Hepatocyte (in vitro differentiated cells): ENCODE measurements at regions not wholly inside any gene's neighbourhood (a gene's known extent, or its start where the extent isn't known, plus 50 kb on each side); places are given as distances from the start of the nearest gene placed in this dataset.

Experiments
- DNase-seq: peaks from one replicate; pipeline ENCODE4 v3.0.0-alpha.2; 2016; ENCODE audit warnings: low spot score
- H2AFZ ChIP-seq: fragments of 200-600 bp; sonication (generic); 2 replicates; pipeline ENCODE4 v1.6.0; 2016; ENCODE audit warnings: antibody characterized with exemption, mild to moderate bottlenecking
- H3K27ac ChIP-seq: fragments of 200-600 bp; sonication (generic); 2 replicates; pipeline ENCODE4 v1.5.1; 2016; ENCODE audit warnings: mild to moderate bottlenecking
- H3K27me3 ChIP-seq: fragments of 200-600 bp; sonication (generic); 2 replicates; pipeline ENCODE4 v1.6.1; 2016
- H3K36me3 ChIP-seq: fragments of 200-600 bp; sonication (generic); replicated peaks from 2 replicates; pipeline ENCODE4 v1.5.1; 2016; ENCODE audit warnings: low read depth; ENCODE audit not compliant: insufficient read depth
- H3K4me1 ChIP-seq: fragments of 200-600 bp; sonication (generic); 2 replicates; pipeline ENCODE4 v1.5.1; 2016; ENCODE audit warnings: mild to moderate bottlenecking, moderate library complexity; ENCODE audit not compliant: insufficient read depth
- H3K4me2 ChIP-seq: fragments of 200-600 bp; sonication (generic); 2 replicates; pipeline ENCODE4 v1.6.0; 2016
- H3K4me3 ChIP-seq: fragments of 200-600 bp; sonication (generic); 2 replicates; pipeline ENCODE4 v1.5.1; 2016; ENCODE audit warnings: mild to moderate bottlenecking
- H3K79me2 ChIP-seq: fragments of 200-600 bp; sonication (generic); 2 replicates; pipeline ENCODE4 v1.6.0; 2017; ENCODE audit warnings: mild to moderate bottlenecking
- H3K9me2 ChIP-seq: fragments of 200-600 bp; sonication (generic); replicated peaks from 2 replicates; pipeline ENCODE4 v1.6.0; 2017; ENCODE audit warnings: mild to moderate bottlenecking; ENCODE audit not compliant: insufficient read depth
- H3K9me3 ChIP-seq: fragments of 200-600 bp; sonication (generic); 2 replicates; pipeline ENCODE4 v1.5.1; 2016; ENCODE audit warnings: low read depth, mild to moderate bottlenecking
- H4K20me1 ChIP-seq: fragments of 200-600 bp; sonication (generic); 2 replicates; pipeline ENCODE4 v1.6.0; 2016; ENCODE audit warnings: mild to moderate bottlenecking; ENCODE audit not compliant: insufficient read depth, poor library complexity, severe bottlenecking
- EZH2 ChIP-seq: fragments of 200-600 bp; sonication (generic); IDR thresholded peaks from 2 replicates; pipeline ENCODE4 v1.6.1; 2016; ENCODE audit warnings: antibody characterized with exemption, mild to moderate bottlenecking, borderline replicate concordance
- EZH2phosphoT487 ChIP-seq: fragments of 200-600 bp; sonication (generic); IDR thresholded peaks from one replicate; pipeline ENCODE4 v1.6.1; 2018; ENCODE audit warnings: antibody characterized with exemption, mild to moderate bottlenecking, low read depth, moderate library complexity; ENCODE audit not compliant: unreplicated experiment, severe bottlenecking
- WGBS: methylation state at CpG from one replicate; pipeline ENCODE4 v1.1.6; 2016; ENCODE audit warnings: low lambda C conversion rate; ENCODE audit errors: missing lambda C conversion rate; 5-methylcytosine and 5-hydroxymethylcytosine counted together
- TF ChIP-seq, protein P1 (sequence below): fragments of 200-600 bp; sonication (generic); IDR thresholded peaks from 2 replicates; pipeline ENCODE4 v1.5.1; 2016; ENCODE audit warnings: antibody characterized with exemption, mild to moderate bottlenecking; ENCODE audit not compliant: poor library complexity

DNA sequence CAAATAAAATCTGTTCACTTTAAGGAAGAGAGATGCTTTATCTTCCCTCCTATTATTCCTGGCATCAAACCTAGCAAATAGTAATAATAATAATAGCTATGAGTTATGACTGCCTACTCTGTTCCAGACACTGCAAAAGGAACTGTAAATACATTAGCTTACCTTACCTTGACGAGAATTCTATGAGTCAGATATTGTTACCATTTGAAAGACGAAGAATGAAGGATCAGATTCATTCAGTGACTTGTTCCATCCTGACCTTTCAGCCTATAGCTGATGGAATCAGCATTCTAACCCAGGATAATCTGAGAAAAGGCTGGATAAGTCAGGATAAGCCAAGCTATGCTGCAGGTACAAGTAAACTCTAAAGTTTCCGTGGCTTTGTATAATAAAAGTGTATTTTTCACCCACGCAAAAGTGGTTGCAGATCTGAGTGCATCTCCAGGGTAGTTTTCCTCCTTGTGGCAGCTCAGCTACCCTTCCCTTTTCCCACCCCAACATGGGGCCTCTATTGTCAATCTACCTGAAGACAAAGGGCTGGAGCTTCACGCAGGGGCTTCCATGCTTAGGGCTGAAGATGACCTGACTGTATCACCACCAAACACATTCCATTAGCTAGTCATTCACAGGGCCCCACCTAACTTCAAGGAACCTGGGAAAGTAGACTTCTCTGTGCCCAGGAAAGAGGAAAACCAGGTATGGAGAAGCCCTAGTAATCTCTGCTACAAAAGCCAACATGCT is 57.2 kb upstream of the CCND2 start:
- Histone ChIP-seq H3K27me3 (no peaks in the 10 kb centered on the region), H3K9me2 (no peaks in the 10 kb centered on the region), H3K79me2 (no peaks in the 10 kb centered on the region), H3K9me3 (no peaks in the 10 kb centered on the region), H2AFZ (no peak overlapping the region), H3K27ac (no peak overlapping the region), H3K4me1 (no peaks in the 10 kb centered on the region), H4K20me1 (no peaks in the 10 kb centered on the region), H3K4me3 (no peak overlapping the region), H3K4me2 (no peak overlapping the region), H3K36me3 (no peaks in the 10 kb centered on the region)
- 75% methylated on average over 5 of the region's 5 CpGs for WGBS
- DNase-seq: no peak
- TF ChIP-seq, protein P1, sequence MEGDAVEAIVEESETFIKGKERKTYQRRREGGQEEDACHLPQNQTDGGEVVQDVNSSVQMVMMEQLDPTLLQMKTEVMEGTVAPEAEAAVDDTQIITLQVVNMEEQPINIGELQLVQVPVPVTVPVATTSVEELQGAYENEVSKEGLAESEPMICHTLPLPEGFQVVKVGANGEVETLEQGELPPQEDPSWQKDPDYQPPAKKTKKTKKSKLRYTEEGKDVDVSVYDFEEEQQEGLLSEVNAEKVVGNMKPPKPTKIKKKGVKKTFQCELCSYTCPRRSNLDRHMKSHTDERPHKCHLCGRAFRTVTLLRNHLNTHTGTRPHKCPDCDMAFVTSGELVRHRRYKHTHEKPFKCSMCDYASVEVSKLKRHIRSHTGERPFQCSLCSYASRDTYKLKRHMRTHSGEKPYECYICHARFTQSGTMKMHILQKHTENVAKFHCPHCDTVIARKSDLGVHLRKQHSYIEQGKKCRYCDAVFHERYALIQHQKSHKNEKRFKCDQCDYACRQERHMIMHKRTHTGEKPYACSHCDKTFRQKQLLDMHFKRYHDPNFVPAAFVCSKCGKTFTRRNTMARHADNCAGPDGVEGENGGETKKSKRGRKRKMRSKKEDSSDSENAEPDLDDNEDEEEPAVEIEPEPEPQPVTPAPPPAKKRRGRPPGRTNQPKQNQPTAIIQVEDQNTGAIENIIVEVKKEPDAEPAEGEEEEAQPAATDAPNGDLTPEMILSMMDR: no peak
- TF ChIP-seq EZH2: no peak
- no peak for TF ChIP-seq EZH2phosphoT487

DNA sequence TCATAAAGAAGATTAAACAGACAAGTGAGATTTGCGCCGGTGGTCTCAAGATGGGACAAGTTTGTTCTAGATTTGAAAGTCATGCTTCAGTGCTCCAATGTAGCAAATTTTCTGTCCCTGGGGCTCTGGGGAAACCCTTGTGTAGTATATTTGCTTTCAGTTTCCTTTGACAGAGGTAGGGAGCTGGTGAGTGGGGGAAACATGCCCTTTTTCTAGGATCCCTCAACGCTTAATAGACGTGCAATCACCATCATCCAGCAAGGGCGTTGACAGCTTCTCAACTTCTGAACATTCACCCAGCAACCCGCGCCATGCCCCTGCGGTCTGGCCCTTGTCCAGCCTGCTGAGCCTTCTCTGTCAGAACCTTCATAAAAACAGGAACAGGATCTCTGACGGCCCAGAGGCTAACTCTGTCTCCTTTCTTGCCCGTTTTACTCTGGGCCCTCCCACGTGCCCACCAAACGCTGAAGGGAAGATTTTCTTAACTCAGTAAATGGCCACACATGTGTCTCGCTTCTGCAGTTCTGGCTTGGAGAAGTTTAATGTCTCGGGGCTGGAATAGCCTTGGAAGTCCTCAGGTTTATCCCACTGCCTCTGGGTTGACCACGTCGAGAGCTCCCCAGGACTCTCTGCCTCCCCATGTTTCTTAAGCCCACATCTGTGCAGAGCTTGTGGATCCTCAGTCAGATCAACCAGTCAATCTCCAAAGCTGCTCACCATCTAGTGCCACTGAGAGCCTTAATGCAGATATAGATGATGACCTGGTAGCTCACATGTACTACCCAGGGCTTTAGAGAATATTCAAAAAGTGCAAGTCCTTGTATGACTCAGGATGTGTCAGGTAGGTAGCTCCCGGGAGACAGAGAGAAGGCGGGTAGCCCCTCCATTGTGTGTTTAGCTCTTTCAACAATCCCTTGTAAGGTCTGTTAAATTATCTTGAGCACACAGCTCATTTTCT is 58.1 kb upstream of the CCND2 start:
- H3K79me2 ChIP-seq: no peaks in the 10 kb centered on the region
- WGBS: 77% methylated on average over 18 of the region's 18 CpGs
- no peak overlapping the region for H3K4me3 ChIP-seq
- no peak for TF ChIP-seq EZH2phosphoT487
- TF ChIP-seq, protein P1: no peak
- no peak for TF ChIP-seq EZH2
- H3K27ac ChIP-seq: no peak overlapping the region
- H3K4me2 ChIP-seq: no peak overlapping the region
- H3K36me3 ChIP-seq: no peaks in the 10 kb centered on the region
- no peaks in the 10 kb centered on the region for H3K9me3 ChIP-seq
- H3K27me3 ChIP-seq: no peaks in the 10 kb centered on the region
- DNase-seq: no peak
- no peaks in the 10 kb centered on the region for H3K9me2 ChIP-seq
- H2AFZ ChIP-seq: no peak overlapping the region
- no peaks in the 10 kb centered on the region for H3K4me1 ChIP-seq
- H4K20me1 ChIP-seq: no peaks in the 10 kb centered on the region

DNA sequence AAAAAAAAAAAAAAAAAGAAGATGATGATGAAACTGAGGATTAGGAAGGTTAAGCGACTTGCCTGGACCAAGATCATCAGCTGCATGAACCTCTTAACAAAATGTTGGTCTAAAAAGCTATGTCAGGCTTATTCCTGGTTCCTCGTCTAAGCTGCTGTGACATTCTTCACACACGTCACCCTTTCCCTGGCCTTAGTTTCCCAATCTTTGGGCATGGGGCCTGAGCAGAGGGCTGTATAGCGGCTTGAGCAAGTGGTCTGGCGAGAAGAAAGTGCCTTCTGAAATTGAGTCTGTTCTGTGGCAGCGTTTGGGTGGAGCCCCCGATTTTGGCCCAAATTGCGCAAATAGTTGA is 58.7 kb upstream of the CCND2 start:
- DNase-seq: no peak
- TF ChIP-seq EZH2phosphoT487: no peak
- no peak overlapping the region for H2AFZ ChIP-seq
- no peaks in the 10 kb centered on the region for H3K79me2 ChIP-seq
- H3K4me1 ChIP-seq: no peaks in the 10 kb centered on the region
- no peaks in the 10 kb centered on the region for H4K20me1 ChIP-seq
- WGBS: 93% methylated on average over 8 of the region's 8 CpGs
- H3K4me3 ChIP-seq: no peak overlapping the region
- H3K9me2 ChIP-seq: no peaks in the 10 kb centered on the region
- no peak overlapping the region for H3K27ac ChIP-seq
- no peaks in the 10 kb centered on the region for H3K9me3 ChIP-seq
- no peaks in the 10 kb centered on the region for H3K27me3 ChIP-seq
- no peaks in the 10 kb centered on the region for H3K36me3 ChIP-seq
- no peak overlapping the region for H3K4me2 ChIP-seq

DNA sequence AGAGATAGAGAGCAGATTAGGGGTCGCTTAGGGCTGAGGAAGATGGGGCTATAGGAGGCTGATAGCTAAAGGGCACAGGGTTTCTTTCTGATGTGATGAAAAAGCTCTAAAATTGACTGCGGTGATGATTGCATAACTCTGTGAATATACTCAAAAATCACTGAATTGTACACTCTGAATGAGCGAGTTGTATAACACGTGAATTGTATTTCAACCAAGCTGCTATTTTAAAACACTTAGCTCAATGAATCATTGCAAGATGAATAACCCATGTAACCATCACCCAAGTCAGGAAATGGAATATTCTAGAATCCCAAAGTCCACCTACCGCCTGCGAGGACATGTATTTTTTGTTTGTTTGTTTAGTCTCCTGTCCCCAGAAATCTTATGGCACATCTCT is 60.1 kb upstream of the CCND2 start:
- H3K9me2 ChIP-seq: no peaks in the 10 kb centered on the region
- WGBS: 93% methylated on average over 6 of the region's 6 CpGs
- H3K36me3 ChIP-seq: no peaks in the 10 kb centered on the region
- H3K9me3 ChIP-seq: no peaks in the 10 kb centered on the region
- H2AFZ ChIP-seq: no peak overlapping the region
- DNase-seq: no peak
- H3K4me1 ChIP-seq: no peaks in the 10 kb centered on the region
- no peaks in the 10 kb centered on the region for H4K20me1 ChIP-seq
- no peak overlapping the region for H3K27ac ChIP-seq
- no peaks in the 10 kb centered on the region for H3K79me2 ChIP-seq
- H3K27me3 ChIP-seq: peaks cover 4% of the 10 kb centered on the region
- TF ChIP-seq, protein P1: no peak
- TF ChIP-seq EZH2: no peak
- TF ChIP-seq EZH2phosphoT487: no peak
- H3K4me2 ChIP-seq: no peak overlapping the region
- no peak overlapping the region for H3K4me3 ChIP-seq
